CD14-positive monocyte (primary cell): ENCODE measurements at regions not wholly inside any gene's neighbourhood (a gene's known extent, or its start where the extent isn't known, plus 50 kb on each side); places are given as distances from the start of the nearest gene placed in this dataset.

Experiments used
- DNase-seq, 3 donors: peaks; one replicate each; pipeline ENCODE4 v3.0.0-alpha.2; 2011 to 2022
- H2AFZ ChIP-seq: 2 replicates; pipeline ENCODE4 v1.6.0; 2012; ENCODE audit warnings: mild to moderate bottlenecking, low read depth, low read length, inconsistent platforms; ENCODE audit not compliant: insufficient read depth, poor library complexity, severe bottlenecking
- H3K27ac ChIP-seq, 2 donors: 1 replicate in 1 of 2; 2 replicates in 1 of 2; pipeline ENCODE4 v1.5.1; 2012 to 2013; ENCODE audit warnings: low read length in 2 of 2, control low read depth in 1 of 2, inconsistent platforms in 1 of 2, low read depth in 1 of 2, mild to moderate bottlenecking in 1 of 2
- H3K27me3 ChIP-seq, 2 donors: one replicate each; pipeline versions ENCODE4 v1.6.0 to v1.6.1; 2011 to 2013; ENCODE audit warnings: low read length in 2 of 2; ENCODE audit not compliant: control insufficient read depth in 2 of 2, insufficient read depth in 2 of 2
- H3K36me3 ChIP-seq, 2 donors: replicated peaks in 1 of 2; 1 replicate in 1 of 2; 2 replicates in 1 of 2; pipeline versions ENCODE4 v1.5.1 to v1.6.1; 2012 to 2013; ENCODE audit warnings: low read length in 2 of 2, control low read depth in 1 of 2, inconsistent platforms in 1 of 2, mild to moderate bottlenecking in 1 of 2; ENCODE audit not compliant: insufficient read depth in 2 of 2, control insufficient read depth in 1 of 2
- H3K4me1 ChIP-seq, 2 donors: 1 replicate in 1 of 2; 2 replicates in 1 of 2; pipeline versions ENCODE4 v1.5.1 to v1.6.1; 2012 to 2013; ENCODE audit warnings: low read length in 2 of 2, control low read depth in 1 of 2, inconsistent platforms in 1 of 2, mild to moderate bottlenecking in 1 of 2, moderate library complexity in 1 of 2; ENCODE audit not compliant: insufficient read depth in 2 of 2, control insufficient read depth in 1 of 2
- H3K4me2 ChIP-seq: replicated peaks from 2 replicates; pipeline ENCODE3; 2012; ENCODE audit warnings: low read length, moderate library complexity, mild to moderate bottlenecking; ENCODE audit not compliant: poor library complexity, severe bottlenecking; ENCODE audit errors: extremely low read depth
- H3K4me3 ChIP-seq, 3 experiments: fragments of 200-600 bp in 1 of 3; sonication (generic) in 1 of 3; replicated peaks in 1 of 3; 1 replicate in 2 of 3; 2 replicates in 1 of 3; pipeline ENCODE4 v1.5.1; 2011 to 2013; ENCODE audit warnings: low read length in 3 of 3, mild to moderate bottlenecking in 3 of 3, control low read depth in 2 of 3, low read depth in 2 of 3, inconsistent platforms in 1 of 3, moderate library complexity in 1 of 3
- H3K79me2 ChIP-seq: 2 replicates; pipeline ENCODE4 v1.6.0; 2012; ENCODE audit warnings: mild to moderate bottlenecking, control low read depth, inconsistent platforms, low read length, moderate library complexity; ENCODE audit not compliant: insufficient read depth
- H3K9ac ChIP-seq: 2 replicates; pipeline ENCODE4 v1.6.0; 2017; ENCODE audit warnings: low read length, mild to moderate bottlenecking; ENCODE audit not compliant: insufficient read depth, poor library complexity, severe bottlenecking
- H3K9me3 ChIP-seq, 2 donors: replicated peaks in 1 of 2; 1 replicate in 1 of 2; 2 replicates in 1 of 2; pipeline versions ENCODE4 v1.5.1 to v1.6.1; 2012 to 2013; ENCODE audit warnings: low read length in 2 of 2, control low read depth in 1 of 2; ENCODE audit not compliant: control insufficient read depth in 1 of 2, insufficient read depth in 1 of 2
- H4K20me1 ChIP-seq: 2 replicates; pipeline ENCODE4 v1.6.0; 2012; ENCODE audit warnings: mild to moderate bottlenecking, low read length, control low read depth, moderate library complexity; ENCODE audit not compliant: insufficient read depth
- H3K27ac Mint-ChIP-seq, 7 donors: one replicate each; pipeline ENCODE4 v1.8.0; 2020; ENCODE audit warnings: mild to moderate bottlenecking in 7 of 7, mixed read lengths in 7 of 7, moderate library complexity in 6 of 7, inconsistent platforms in 2 of 7
- H3K27me3 Mint-ChIP-seq, 3 donors: one replicate each; pipeline ENCODE4 v1.8.0; 2021 to 2022; ENCODE audit warnings: low read depth in 3 of 3, mild to moderate bottlenecking in 3 of 3, mixed read lengths in 3 of 3, moderate library complexity in 3 of 3, inconsistent platforms in 1 of 3
- H3K36me3 Mint-ChIP-seq, 2 donors: one replicate each; pipeline ENCODE4 v1.8.0; 2020; ENCODE audit warnings: mixed read lengths in 2 of 2, inconsistent platforms in 1 of 2, mild to moderate bottlenecking in 1 of 2
- H3K4me1 Mint-ChIP-seq: one replicate; pipeline ENCODE4 v1.8.0; 2020; ENCODE audit warnings: mild to moderate bottlenecking, mixed read lengths
- H3K4me3 Mint-ChIP-seq, 2 donors: one replicate each; pipeline ENCODE4 v1.8.0; 2020; ENCODE audit warnings: mild to moderate bottlenecking in 2 of 2, mixed read lengths in 2 of 2, moderate library complexity in 1 of 2
- H3K9me3 Mint-ChIP-seq, 7 donors: one replicate each; pipeline ENCODE4 v1.8.0; 2020 to 2022; ENCODE audit warnings: mixed read lengths in 7 of 7, mild to moderate bottlenecking in 6 of 7, moderate library complexity in 6 of 7, inconsistent platforms in 2 of 7
- WGBS: methylation state at CpG from one replicate; pipeline ENCODE4 v1.1.5; 2013; ENCODE audit warnings: missing lambda C conversion rate; ENCODE audit not compliant: insufficient coverage; 5-methylcytosine and 5-hydroxymethylcytosine counted together
- intact Hi-C, 2 donors: fragments of 100-400 bp; cut with micrococcal nuclease; formaldehyde crosslinking; loops; one replicate each; pipeline versions ENCODE4 v1.15.0 to v1.15.1; 2023
- TF ChIP-seq, protein P1 (sequence below): fragments of 200-600 bp; IDR thresholded peaks from one replicate; pipeline ENCODE4 v1.8.0; 2022; ENCODE audit warnings: antibody characterized with exemption, mild to moderate bottlenecking

DNA sequence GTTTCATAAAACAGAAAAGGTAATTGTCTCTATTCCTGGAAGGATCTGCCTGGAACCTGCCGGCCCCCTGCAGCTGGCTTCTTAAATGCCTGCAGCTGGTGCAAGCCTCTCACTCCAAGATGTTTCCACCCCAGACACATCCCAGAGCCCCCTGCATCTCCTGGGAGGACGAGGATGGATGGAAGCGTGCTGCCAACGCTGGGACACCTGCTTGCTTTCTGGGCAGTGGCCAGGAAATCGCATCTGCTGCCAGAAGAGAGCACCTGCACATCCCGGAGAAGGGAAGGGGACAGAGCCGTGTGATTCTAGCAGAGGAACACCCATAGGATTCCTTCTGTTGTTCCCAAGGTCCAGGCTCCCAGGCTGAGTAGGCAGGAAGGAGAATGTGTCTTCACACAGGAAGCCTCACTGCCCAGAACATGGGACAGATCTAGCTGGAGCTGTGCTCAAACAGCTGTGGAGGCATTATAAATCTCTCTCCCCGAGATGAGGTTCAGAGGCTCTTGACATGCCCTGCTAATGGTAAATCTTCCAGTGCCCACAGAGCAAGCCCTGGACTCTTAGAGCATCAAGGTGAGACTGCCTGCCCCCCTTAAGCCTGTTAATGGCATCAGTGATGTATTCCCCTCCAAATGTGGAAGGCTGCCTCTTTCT is 138.8 kb upstream of the MAP1LC3B2 start:
- Histone ChIP-seq H3K4me1 (peaks cover 0 to 3% of the 10 kb centered on the region in 2 donors), H3K9me3 (peaks cover 7 to 9% of the 10 kb centered on the region in 2 donors), H3K4me2 (no peak overlapping the region), H3K9ac (no peak overlapping the region), H3K27me3 (no peaks in the 10 kb centered on the region), H3K27ac (no peak overlapping the region), H4K20me1 (no peaks in the 10 kb centered on the region), H3K4me3 (no peak overlapping the region), H3K36me3 (no peaks in the 10 kb centered on the region), H3K79me2 (no peaks in the 10 kb centered on the region), H2AFZ (no peak overlapping the region)
- H3K27ac Mint-ChIP-seq = no peak overlapping the region
- no peak for DNase-seq
- H3K9me3 Mint-ChIP-seq = peaks cover 4 to 9% (median 9%) of the 10 kb centered on the region in 7 donors
- peaks cover 7% of the 10 kb centered on the region for H3K4me1 Mint-ChIP-seq
- no peak overlapping the region for H3K4me3 Mint-ChIP-seq
- WGBS = 87% methylated on average over 7 of the region's 8 CpGs
- H3K36me3 Mint-ChIP-seq = peaks cover 0 to 2% of the 10 kb centered on the region in 2 donors
- intact Hi-C loops = loop anchor here in 1 of 2 donors (10.0 kb wide), 1 partner anchor 74 kb away; no protein-coding TSS in a partner anchor
- TF ChIP-seq, protein P1, sequence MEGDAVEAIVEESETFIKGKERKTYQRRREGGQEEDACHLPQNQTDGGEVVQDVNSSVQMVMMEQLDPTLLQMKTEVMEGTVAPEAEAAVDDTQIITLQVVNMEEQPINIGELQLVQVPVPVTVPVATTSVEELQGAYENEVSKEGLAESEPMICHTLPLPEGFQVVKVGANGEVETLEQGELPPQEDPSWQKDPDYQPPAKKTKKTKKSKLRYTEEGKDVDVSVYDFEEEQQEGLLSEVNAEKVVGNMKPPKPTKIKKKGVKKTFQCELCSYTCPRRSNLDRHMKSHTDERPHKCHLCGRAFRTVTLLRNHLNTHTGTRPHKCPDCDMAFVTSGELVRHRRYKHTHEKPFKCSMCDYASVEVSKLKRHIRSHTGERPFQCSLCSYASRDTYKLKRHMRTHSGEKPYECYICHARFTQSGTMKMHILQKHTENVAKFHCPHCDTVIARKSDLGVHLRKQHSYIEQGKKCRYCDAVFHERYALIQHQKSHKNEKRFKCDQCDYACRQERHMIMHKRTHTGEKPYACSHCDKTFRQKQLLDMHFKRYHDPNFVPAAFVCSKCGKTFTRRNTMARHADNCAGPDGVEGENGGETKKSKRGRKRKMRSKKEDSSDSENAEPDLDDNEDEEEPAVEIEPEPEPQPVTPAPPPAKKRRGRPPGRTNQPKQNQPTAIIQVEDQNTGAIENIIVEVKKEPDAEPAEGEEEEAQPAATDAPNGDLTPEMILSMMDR = no peak
- H3K27me3 Mint-ChIP-seq = peaks cover 0 to 1% (median 0%) of the 10 kb centered on the region in 3 donors

DNA sequence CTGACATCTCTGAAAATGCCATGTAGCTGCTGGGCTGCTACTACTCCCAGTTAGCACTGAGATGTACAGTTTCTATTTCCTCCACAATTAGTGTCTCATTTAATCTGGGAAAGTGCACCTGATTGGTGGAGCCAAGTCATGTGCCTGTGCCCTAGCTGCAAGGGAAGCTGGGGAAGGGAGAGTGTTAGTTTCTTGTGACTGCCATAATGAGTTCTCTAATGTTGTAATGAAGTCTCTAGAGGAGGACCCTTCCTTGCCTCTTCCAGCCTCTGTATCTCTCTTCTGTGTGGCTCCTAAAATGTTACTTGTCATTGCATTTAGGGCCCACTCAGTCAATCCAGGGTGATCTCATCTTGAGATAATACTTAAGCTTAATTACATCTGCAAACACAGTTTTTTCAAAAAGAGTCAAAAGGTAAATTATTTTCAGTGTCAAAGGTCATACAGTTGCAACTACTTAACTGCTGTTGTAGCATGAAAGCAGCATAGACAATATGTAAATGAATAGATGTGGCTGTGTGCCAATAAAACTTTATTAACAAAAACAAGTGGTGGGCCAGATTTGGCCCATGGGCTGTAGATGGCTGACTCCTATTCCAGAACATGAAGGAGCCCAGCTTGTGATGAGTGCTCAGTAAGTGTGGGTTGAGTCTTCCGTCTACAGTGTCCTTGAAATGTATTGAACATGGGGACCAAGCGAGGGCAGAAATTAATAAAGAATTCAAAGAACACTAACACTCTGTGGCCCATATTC is 137.2 kb upstream of the MAP1LC3B2 start:
- no peak overlapping the region for H3K4me3 Mint-ChIP-seq
- no peak overlapping the region for H3K4me2 ChIP-seq
- no peak for DNase-seq
- intact Hi-C loops = loop anchor here in 1 of 2 donors (10.0 kb wide), 1 partner anchor 73 kb away; no protein-coding TSS in a partner anchor
- peaks cover 0 to 3% of the 10 kb centered on the region in 2 donors for H3K4me1 ChIP-seq
- H3K27ac Mint-ChIP-seq = peak overlapping the region in 1 of 7 donors; percentile 63
- no peak overlapping the region for H2AFZ ChIP-seq
- peaks cover 4 to 9% (median 9%) of the 10 kb centered on the region in 7 donors for H3K9me3 Mint-ChIP-seq
- peaks cover 7 to 9% of the 10 kb centered on the region in 2 donors for H3K9me3 ChIP-seq
- H3K27me3 Mint-ChIP-seq = peaks cover 0 to 1% (median 0%) of the 10 kb centered on the region in 3 donors
- H3K4me1 Mint-ChIP-seq = peaks cover 7% of the 10 kb centered on the region
- H3K36me3 Mint-ChIP-seq = peaks cover 0 to 2% of the 10 kb centered on the region in 2 donors
- H4K20me1 ChIP-seq = no peaks in the 10 kb centered on the region
- no peak overlapping the region for H3K27ac ChIP-seq
- TF ChIP-seq, protein P1 = no peak
- H3K79me2 ChIP-seq = no peaks in the 10 kb centered on the region
- H3K36me3 ChIP-seq = no peaks in the 10 kb centered on the region
- H3K9ac ChIP-seq = no peak overlapping the region
- WGBS = 100% methylated on average over 1 of the region's 2 CpGs
- H3K27me3 ChIP-seq = no peaks in the 10 kb centered on the region
- H3K4me3 ChIP-seq = no peak overlapping the region
